ENCODE measurements at regions not wholly inside any gene's neighbourhood (a gene's known extent, or its start where the extent isn't known, plus 50 kb on each side); places are given as distances from the start of the nearest gene placed in this dataset.

- intact Hi-C loops (cut with DNase I; ENCODE audit: low total_unique reads), result no loop called here
- no peak overlapping the region for H3K27ac ChIP-seq
- peaks cover 0 to 26% of the 10 kb centered on the region in 2 donors for H3K27me3 ChIP-seq
- H3K4me1 ChIP-seq, result peaks cover 0 to 12% (median 2%) of the 10 kb centered on the region in 4 donors
- H3K9me3 ChIP-seq, result no peaks in the 10 kb centered on the region
- no peak for DNase-seq
- H3K36me3 ChIP-seq, result no peaks in the 10 kb centered on the region
- H3K4me3 ChIP-seq, result no peak overlapping the region
- no peak for TF ChIP-seq CTCF (IDR thresholded peaks at IDR 0.05)
These were observed 63.8 kb downstream of the RTP5 start for GRCh38 chr2:241933179-241933911.

- Histone ChIP-seq H3K36me3 (no peaks in the 10 kb centered on the region), H3K9me3 (no peaks in the 10 kb centered on the region), H3K27ac (no peak overlapping the region), H3K27me3 (peaks cover 0 to 20% of the 10 kb centered on the region in 2 donors), H3K4me3 (no peak overlapping the region), H3K4me1 (peaks cover 0 to 12% (median 2%) of the 10 kb centered on the region in 4 donors)
- DNase-seq, result no peak
- TF ChIP-seq CTCF (IDR thresholded peaks at IDR 0.05), result no peak
- intact Hi-C loops (cut with DNase I; ENCODE audit: low total_unique reads), result no loop called here
These were observed 65.8 kb downstream of the RTP5 start for GRCh38 chr2:241935314-241935713.

- Histone ChIP-seq H3K27ac (no peak overlapping the region), H3K4me3 (no peak overlapping the region), H3K27me3 (peaks cover 0 to 20% of the 10 kb centered on the region in 2 donors), H3K36me3 (no peaks in the 10 kb centered on the region), H3K4me1 (peaks cover 0 to 12% (median 2%) of the 10 kb centered on the region in 4 donors), H3K9me3 (no peaks in the 10 kb centered on the region)
- TF ChIP-seq CTCF (IDR thresholded peaks at IDR 0.05), result no peak
- no peak for DNase-seq
- intact Hi-C loops (cut with DNase I; ENCODE audit: low total_unique reads), result no loop called here
These were observed 66.2 kb downstream of the RTP5 start for GRCh38 chr2:241935774-241936173.

DNA sequence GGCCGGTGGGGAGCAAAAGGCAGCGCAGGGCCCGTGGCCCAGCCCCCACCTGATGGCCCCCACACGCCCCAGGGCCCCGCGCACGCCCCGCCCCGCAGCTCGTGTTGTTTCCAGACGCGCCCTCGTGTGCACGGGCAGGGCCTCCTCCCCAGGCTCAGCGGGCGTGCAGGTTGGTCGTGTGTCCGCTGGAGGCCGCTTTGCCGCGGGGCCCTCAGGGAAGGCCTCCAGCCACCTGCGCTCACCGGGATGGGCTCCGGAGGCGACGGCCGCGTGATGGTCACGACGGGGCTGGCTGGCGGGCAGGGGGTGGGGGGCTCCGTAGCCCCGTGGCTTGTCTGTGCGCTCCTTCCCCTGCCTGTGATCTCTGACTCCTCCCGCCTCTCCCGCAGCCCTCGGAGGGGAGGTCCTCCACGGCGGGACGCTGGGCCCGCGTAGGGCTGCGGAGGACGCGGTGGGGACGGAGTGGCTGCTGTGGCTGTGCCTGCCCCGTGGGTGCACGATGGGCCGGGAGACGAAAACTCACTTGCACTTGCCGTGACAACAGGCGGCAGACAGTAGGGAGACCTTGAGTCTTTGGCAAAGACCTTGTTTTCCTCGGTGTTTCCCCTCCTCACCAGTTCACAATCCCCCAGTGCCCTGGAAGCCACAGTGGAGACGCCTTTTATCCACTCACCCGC is 67.1 kb downstream of the RTP5 start:
- Histone ChIP-seq H3K27ac (no peak overlapping the region), H3K4me1 (peaks cover 0 to 12% (median 2%) of the 10 kb centered on the region in 4 donors), H3K9me3 (no peaks in the 10 kb centered on the region), H3K4me3 (no peak overlapping the region), H3K36me3 (no peaks in the 10 kb centered on the region), H3K27me3 (peaks cover 0 to 20% of the 10 kb centered on the region in 2 donors)
- intact Hi-C loops (cut with DNase I; ENCODE audit: low total_unique reads), result no loop called here
- TF ChIP-seq CTCF (IDR thresholded peaks at IDR 0.05), result no peak
- DNase-seq, result no peak

DNA sequence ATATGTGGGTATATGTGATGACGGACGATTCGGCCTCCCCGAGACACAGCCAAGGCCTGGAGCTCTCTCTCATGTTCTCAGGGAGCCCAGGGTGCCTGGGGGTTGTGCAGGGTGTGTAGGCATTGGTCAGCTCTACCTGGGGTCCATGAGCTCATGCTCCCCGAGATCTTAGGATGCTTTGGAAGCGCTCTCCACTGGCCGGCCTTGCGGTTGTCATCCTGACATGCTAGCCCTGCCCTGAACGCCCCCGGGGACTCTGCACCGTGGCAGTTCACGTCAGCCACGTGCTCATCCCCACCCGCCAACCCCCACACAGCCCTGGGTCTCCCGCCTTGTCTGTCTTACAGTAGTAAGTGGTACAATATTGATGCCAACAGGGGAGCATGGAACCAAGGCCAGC is 67.8 kb downstream of the RTP5 start:
- peaks cover 0 to 12% (median 2%) of the 10 kb centered on the region in 4 donors for H3K4me1 ChIP-seq
- no peaks in the 10 kb centered on the region for H3K9me3 ChIP-seq
- intact Hi-C loops (cut with DNase I; ENCODE audit: low total_unique reads), result no loop called here
- H3K27ac ChIP-seq, result no peak overlapping the region
- TF ChIP-seq CTCF (IDR thresholded peaks at IDR 0.05), result no peak
- H3K36me3 ChIP-seq, result no peaks in the 10 kb centered on the region
- DNase-seq, result no peak
- peaks cover 0 to 21% of the 10 kb centered on the region in 2 donors for H3K27me3 ChIP-seq
- no peak overlapping the region for H3K4me3 ChIP-seq
